Keratinocyte (primary cell): ENCODE measurements at regions not wholly inside any gene's neighbourhood (a gene's known extent, or its start where the extent isn't known, plus 50 kb on each side); places are given as distances from the start of the nearest gene placed in this dataset.

Experiments used
- DNase-seq: peaks from one replicate; pipeline ENCODE4 v3.0.0-alpha.2; 2011; ENCODE audit warnings: low read depth, missing footprints, low spot score
- FAIRE-seq: peaks from 2 replicates; lab custom pipeline; 2011; peaks lifted over from hg19 to GRCh38; lab: Jason Lieb, UNC
- H2AFZ ChIP-seq: 2 replicates; pipeline ENCODE4 v1.6.0; 2012; ENCODE audit warnings: low read length, control low read depth, inconsistent platforms; ENCODE audit not compliant: control insufficient read depth
- H3K27ac ChIP-seq: 2 replicates; pipeline ENCODE4 v1.5.1; 2011; ENCODE audit warnings: low read length; ENCODE audit not compliant: control insufficient read depth, insufficient read depth
- H3K27me3 ChIP-seq: 3 replicates; pipeline ENCODE4 v1.6.0; 2011; ENCODE audit warnings: low read length; ENCODE audit not compliant: control insufficient read depth, insufficient read depth; ENCODE audit errors: extremely low read depth
- H3K36me3 ChIP-seq, 2 experiments: 2 replicates in 1 of 2; 3 replicates in 1 of 2; pipeline ENCODE4 v1.5.1; 2011; ENCODE audit warnings: low read length in 2 of 2, mild to moderate bottlenecking in 1 of 2; ENCODE audit not compliant: control insufficient read depth in 2 of 2, insufficient read depth in 2 of 2; ENCODE audit errors: extremely low read depth in 1 of 2
- H3K4me1 ChIP-seq: 3 replicates; pipeline ENCODE4 v1.5.1; 2011; ENCODE audit warnings: low read length; ENCODE audit not compliant: control insufficient read depth, insufficient read depth; ENCODE audit errors: extremely low read depth
- H3K4me2 ChIP-seq: 3 replicates; pipeline ENCODE4 v1.6.0; 2011; ENCODE audit warnings: low read depth, low read length; ENCODE audit not compliant: control insufficient read depth, insufficient read depth; ENCODE audit errors: extremely low read depth
- H3K4me3 ChIP-seq, 3 experiments: fragments of 200-600 bp in 1 of 3; sonication (generic) in 1 of 3; 2 replicates in 2 of 3; 3 replicates in 1 of 3; pipeline ENCODE4 v1.5.1; 2011 to 2016; ENCODE audit warnings: low read length in 3 of 3, mild to moderate bottlenecking in 3 of 3, control low read depth in 2 of 3, inconsistent platforms in 1 of 3, low read depth in 1 of 3, mixed read lengths in 1 of 3, mixed run types in 1 of 3, moderate library complexity in 1 of 3; ENCODE audit not compliant: control insufficient read depth in 2 of 3, insufficient read depth in 2 of 3; ENCODE audit errors: extremely low read depth in 1 of 3
- H3K79me2 ChIP-seq: 2 replicates; pipeline ENCODE4 v1.6.0; 2012; ENCODE audit warnings: low read length; ENCODE audit not compliant: control insufficient read depth, insufficient read depth
- H3K9ac ChIP-seq: 3 replicates; pipeline ENCODE4 v1.6.0; 2011; ENCODE audit warnings: low read length; ENCODE audit not compliant: control insufficient read depth, insufficient read depth; ENCODE audit errors: extremely low read depth
- H3K9me1 ChIP-seq: 3 replicates; pipeline ENCODE4 v1.6.0; 2011; ENCODE audit warnings: low read length; ENCODE audit not compliant: control insufficient read depth, insufficient read depth; ENCODE audit errors: extremely low read depth
- H3K9me3 ChIP-seq: 2 replicates; pipeline ENCODE4 v1.5.1; 2012; ENCODE audit warnings: low read depth, low read length; ENCODE audit not compliant: control insufficient read depth
- H4K20me1 ChIP-seq: 3 replicates; pipeline ENCODE4 v1.6.0; 2011; ENCODE audit warnings: low read length; ENCODE audit not compliant: control insufficient read depth, insufficient read depth; ENCODE audit errors: extremely low read depth
- EZH2 ChIP-seq: IDR thresholded peaks from one replicate; pipeline ENCODE4 v1.6.1; 2012; ENCODE audit warnings: inconsistent platforms, mild to moderate bottlenecking, low read length, moderate library complexity
- dilution Hi-C: fragments of 300-500 bp; cut with MboI; formaldehyde crosslinking; loops from one replicate; pipeline ENCODE4 v1.7.0; 2020; ENCODE audit warnings: low sequenced_read_pairs; ENCODE audit not compliant: extremely low pct_ligation_motif_present
- TF ChIP-seq, protein P1 (sequence below), 3 experiments: IDR thresholded peaks in 1 of 3; conservative IDR thresholded peaks in 1 of 3; optimal IDR thresholded peaks in 1 of 3; 2 replicates in 2 of 3; 3 replicates in 1 of 3; pipeline versions ENCODE3 to v1.5.1; 2011; ENCODE audit warnings: low read length in 3 of 3, mild to moderate bottlenecking in 3 of 3, moderate library complexity in 2 of 3, control low read depth in 1 of 3, inconsistent platforms in 1 of 3; ENCODE audit not compliant: insufficient read depth in 2 of 3; ENCODE audit errors: extremely low read depth in 1 of 3

DNA sequence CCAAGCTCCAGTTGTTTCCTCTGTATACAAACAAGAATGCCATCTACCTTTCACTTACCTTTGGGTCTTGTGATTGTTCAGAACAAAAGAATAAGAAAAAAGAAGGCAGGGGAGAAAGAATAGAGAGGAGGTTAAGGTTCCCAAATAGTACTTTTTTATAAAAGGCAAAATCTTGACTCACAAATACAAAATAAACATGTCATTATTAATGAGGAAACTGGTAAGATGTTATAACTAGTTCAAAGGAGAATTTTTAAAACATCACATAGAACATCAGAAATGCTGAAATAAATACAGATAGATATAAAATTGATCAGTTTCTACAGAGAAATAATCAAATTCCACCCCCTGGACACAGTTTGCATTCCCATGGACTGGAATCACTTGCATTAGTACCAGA is 446.7 kb upstream of the CCDC196 start:
- no peak for DNase-seq
- Histone ChIP-seq H3K27ac (no peak overlapping the region), H3K27me3 (no peaks in the 10 kb centered on the region), H3K4me1 (no peaks in the 10 kb centered on the region), H3K79me2 (no peaks in the 10 kb centered on the region), H3K4me2 (no peak overlapping the region), H3K36me3 (no peaks in the 10 kb centered on the region), H2AFZ (no peak overlapping the region), H3K9ac (no peak overlapping the region), H3K9me3 (no peaks in the 10 kb centered on the region), H3K9me1 (no peaks in the 10 kb centered on the region), H4K20me1 (no peaks in the 10 kb centered on the region), H3K4me3 (no peak overlapping the region)
- dilution Hi-C loops: no loop called here
- no peak for TF ChIP-seq EZH2
- TF ChIP-seq, protein P1, sequence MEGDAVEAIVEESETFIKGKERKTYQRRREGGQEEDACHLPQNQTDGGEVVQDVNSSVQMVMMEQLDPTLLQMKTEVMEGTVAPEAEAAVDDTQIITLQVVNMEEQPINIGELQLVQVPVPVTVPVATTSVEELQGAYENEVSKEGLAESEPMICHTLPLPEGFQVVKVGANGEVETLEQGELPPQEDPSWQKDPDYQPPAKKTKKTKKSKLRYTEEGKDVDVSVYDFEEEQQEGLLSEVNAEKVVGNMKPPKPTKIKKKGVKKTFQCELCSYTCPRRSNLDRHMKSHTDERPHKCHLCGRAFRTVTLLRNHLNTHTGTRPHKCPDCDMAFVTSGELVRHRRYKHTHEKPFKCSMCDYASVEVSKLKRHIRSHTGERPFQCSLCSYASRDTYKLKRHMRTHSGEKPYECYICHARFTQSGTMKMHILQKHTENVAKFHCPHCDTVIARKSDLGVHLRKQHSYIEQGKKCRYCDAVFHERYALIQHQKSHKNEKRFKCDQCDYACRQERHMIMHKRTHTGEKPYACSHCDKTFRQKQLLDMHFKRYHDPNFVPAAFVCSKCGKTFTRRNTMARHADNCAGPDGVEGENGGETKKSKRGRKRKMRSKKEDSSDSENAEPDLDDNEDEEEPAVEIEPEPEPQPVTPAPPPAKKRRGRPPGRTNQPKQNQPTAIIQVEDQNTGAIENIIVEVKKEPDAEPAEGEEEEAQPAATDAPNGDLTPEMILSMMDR (optimal IDR thresholded peaks at IDR 0.05 in 1 of 3, IDR thresholded peaks at IDR 0.05 in 1 of 3, conservative IDR thresholded peaks at IDR 0.05 in 1 of 3; ENCODE audit: extremely low read depth in 1 of 3, insufficient read depth in 2 of 3, low read length in 3 of 3): no peak
- FAIRE-seq: no peak

DNA sequence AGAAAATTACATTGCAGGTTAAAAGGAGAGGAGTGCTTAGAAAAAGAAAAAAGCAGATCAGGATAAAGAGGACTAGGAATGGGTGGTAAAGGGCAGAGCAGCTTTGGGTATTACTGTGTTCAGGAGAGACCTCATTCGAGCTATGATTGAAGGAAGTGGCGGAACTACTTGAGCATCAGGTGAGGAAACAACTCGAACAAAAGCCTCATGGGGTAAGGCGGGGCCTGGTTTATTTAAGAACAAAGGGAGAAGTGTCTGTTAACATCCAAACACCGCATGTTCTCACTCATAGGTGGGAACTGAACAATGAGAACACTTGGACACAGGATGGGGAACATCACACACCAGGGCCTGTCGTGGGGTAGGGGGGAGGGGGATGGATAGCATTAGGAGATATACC is 444.6 kb upstream of the CCDC196 start:
- Histone ChIP-seq H2AFZ (no peak overlapping the region), H4K20me1 (no peaks in the 10 kb centered on the region), H3K4me1 (no peaks in the 10 kb centered on the region), H3K9me3 (no peaks in the 10 kb centered on the region), H3K27me3 (no peaks in the 10 kb centered on the region), H3K36me3 (no peaks in the 10 kb centered on the region), H3K9me1 (no peaks in the 10 kb centered on the region), H3K79me2 (no peaks in the 10 kb centered on the region), H3K4me2 (no peak overlapping the region), H3K27ac (no peak overlapping the region), H3K9ac (no peak overlapping the region), H3K4me3 (no peak overlapping the region)
- no peak for FAIRE-seq
- DNase-seq: no peak
- dilution Hi-C loops: no loop called here
- TF ChIP-seq, protein P1 (optimal IDR thresholded peaks at IDR 0.05 in 1 of 3, IDR thresholded peaks at IDR 0.05 in 1 of 3, conservative IDR thresholded peaks at IDR 0.05 in 1 of 3; ENCODE audit: extremely low read depth in 1 of 3, insufficient read depth in 2 of 3, low read length in 3 of 3): no peak
- no peak for TF ChIP-seq EZH2
